DMS153 treated with DMSO at 0.1 percent for 48 hours (cell line): ENCODE measurements at regions not wholly inside any gene's neighbourhood (a gene's known extent, or its start where the extent isn't known, plus 50 kb on each side); places are given as distances from the start of the nearest gene placed in this dataset.
"Not testable (repeated sequence)": the region's sequence is repeated elsewhere in the genome, so short reads cannot be mapped to it uniquely, and the experiment has no call there.

Experiments
- DNase-seq: peaks from one replicate; lab custom pipeline; 2025; ENCODE audit not compliant: unreplicated experiment; lab: John Stamatoyannopoulos, UW

DNA sequence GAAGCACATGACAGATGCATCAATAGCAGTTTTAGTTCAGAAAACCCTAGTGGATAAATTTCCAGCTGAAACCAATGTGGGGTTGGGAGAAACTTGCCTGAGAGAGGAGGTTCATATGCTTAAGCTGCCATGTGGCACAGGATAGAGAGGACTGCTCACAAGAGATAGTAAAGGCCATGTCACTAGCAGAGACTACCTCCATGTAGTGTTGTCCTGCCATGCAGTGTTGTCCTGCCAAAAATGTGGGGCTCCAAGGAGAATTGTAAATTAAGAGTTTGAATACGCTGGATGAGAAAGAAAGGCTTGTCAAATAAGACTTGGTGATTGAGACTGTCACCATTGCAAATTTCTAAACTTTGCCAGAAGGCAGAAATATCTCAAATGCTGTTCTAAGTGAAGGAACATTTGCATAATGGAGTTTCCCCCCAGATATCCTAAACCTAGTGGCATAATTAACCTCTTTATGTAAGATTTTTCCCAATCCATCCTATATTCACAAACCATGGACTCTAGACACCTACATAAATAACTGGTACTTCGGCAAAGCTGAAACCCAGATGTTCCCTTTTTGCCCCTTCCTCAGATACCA is 938.3 kb upstream of the ALCAM start:
- no peak for DNase-seq

DNA sequence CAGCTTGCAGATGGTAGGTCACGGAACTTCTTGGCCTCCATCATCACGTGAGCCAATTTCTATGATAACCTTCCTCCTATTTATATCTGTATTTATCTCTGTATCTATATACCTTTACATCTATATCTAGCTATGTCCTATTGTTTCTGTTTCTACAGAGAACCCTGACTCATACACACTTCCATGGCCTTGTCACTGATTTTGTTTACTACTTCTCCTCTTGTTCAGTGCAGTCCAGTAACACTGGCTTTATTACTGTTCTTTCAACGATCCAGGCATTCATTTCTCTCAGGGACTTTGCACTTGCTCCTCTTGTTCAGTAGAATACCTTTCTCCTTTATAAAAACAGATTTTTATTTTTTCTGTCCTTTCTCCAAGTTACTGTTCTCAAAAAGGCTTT is 937.0 kb upstream of the ALCAM start:
- no peak for DNase-seq

DNA sequence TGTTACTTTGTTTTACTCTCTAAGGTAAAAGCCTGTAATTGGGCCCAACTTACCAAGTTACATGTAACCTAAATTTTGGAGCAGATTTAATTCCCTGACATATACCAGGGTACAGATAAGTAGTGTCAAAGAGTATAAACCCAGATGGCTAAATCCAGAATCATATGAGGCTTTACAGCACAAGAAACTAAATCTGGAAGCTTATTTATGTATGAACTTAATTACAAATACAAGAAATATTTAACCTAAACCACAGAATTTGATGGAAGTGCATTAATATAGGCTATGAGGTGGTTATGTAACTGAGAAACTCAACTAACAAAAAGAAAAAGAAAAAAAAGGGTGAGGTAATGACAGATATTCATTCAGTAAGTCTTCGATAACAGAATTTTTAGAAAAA is 930.2 kb upstream of the ALCAM start:
- no peak for DNase-seq

DNA sequence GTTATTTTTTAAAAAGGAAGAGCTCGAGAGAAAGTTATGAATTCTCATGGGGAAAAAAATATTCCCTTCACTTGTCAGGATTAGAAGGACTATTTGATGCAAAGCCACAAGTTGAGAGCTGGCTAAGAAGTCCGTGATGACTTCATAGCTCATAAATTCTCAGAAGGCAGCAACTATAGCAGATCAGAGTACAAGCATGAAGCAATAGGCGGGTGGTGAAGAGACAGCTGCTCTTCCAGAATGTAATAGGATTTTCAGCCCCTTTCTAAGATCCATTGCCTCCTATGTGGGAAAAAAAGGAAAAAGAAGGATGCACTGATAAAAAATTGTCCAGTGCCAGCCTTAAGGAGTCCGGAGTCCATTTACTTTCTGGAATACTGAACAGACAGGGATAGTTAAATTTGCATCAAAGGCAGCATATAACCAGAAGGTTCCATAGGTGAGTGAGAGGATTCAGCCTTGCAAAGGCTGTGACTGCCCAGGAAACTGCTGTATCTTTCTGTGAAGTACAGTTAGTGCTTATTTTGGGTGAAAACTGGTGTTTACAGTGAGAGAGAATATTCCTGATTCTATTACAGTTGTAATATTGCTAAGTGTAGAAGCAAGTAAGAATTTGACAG is 929.5 kb upstream of the ALCAM start:
- no peak for DNase-seq

DNA sequence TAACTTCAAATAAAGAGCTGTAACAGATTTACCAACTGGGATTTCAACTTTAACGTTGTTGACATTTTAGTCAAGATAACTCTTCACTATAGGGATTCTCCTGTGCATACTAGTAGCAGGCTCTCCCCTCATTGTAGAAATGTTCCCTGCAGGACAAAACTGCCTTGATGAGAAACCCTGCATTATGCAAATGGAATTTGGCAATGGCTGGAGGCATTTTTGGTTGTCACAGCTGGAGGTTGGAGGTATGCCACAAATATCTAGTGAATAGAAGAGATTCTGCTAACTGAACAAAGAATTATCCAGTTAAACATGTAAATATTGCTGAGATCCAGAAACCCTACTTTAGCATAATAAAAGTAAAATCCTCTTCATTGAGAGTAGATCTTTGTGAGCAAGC is 928.8 kb upstream of the ALCAM start:
- DNase-seq = no peak

DNA sequence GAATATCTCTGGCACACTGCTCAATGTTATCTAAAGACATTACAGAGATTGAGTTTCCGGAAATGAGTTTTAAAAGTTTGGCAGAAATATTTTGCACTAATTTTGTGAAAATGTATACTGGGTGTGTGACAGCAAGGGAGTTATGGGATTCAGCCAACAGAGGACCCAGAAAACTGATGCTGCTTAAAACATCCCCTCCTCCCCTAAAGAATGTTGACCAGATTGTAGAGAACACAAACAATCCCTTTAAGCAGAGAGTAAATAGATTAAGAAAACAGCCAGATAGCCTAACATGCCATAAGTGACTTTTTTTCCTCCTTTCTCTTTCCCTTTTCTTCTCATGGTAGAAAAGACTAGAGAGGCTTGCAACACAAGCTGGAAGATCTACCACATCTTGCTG is 928.0 kb upstream of the ALCAM start:
- DNase-seq = no peak

DNA sequence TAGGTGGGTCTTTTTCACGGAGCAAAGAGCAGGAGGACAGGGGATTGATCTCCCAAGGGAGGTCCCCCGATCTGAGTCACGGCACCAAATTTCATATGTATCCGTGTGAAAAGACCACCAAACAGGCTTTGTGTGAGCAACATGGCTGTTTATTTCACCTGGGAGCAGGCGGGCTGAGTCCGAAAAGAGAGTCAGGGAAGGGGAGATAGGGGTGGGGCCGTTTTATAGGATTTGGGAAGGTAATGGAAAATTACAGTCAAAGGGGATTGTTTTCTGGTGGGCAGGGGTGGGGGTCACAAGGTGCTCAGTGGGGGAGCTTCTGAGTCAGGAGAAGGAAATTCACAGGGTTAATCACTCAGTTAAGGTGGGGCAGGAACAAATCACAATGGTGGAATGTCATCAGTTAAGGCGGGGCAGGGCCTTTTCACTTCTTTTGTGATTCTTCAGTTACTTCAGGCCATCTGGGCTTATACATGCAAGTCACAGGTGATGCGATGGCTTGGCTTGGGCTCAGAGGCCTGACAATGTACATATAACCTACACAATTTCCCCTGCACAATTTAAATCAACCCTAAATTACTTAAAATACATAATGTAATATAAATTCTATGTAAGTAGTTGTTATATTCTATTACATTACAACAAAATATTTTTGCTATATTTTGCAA is 921.3 kb upstream of the ALCAM start:
- DNase-seq = not testable (repeated sequence)

DNA sequence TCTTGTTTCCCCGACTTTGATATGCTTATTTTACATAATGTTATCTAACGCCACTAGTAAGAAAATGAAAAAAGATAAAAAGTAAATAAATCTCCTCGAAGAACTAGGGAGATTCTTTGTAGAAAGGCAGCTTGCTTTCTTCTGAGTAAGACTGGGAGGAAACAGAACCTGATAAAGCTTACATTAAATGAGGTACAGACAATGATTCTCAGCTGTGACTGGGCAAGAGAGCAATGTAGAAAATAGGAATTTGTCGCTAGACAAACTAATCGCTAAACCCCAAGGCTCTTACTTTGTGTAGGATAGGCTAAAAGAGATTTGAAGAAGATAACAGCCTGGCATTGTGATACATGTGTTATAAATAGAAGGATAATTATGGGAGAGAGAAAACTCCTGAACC is 919.0 kb upstream of the ALCAM start:
- DNase-seq = no peak

DNA sequence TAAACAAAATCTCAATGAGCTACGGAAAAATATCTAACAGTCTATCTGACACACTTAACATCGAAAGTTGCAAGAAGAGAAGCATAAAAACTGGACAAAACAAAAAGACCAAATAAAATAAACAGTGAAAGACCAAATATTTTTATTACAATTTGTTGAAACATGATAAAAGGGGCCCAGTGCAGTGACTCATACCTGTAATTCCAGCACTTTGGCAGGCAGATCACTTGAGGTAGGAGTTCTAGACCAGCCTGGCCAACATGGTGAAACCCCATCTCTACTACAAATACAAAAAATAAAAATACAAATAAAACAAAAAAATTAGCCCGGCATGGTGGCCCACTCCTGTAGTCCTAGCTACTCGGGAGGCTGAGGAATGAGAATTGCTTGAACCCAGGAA is 914.0 kb upstream of the ALCAM start:
- no peak for DNase-seq

DNA sequence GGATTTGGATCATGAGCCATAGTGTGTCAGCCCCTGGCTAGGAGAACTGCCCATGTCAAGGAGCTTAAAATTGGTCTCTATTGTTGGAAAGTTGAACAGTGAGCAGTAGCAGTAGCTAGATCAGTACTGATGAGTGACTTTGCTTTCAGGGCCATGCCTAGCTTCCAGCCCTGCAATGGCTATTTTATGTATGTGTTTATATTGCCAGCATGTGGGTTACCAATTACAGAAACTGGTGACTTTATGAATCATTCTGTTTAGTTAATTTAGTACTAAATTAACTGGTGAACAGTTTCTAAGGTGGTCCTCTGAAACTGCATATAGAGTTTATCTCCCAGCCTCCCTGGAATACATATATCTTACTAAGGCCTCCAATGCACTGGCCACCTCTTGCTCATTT is 908.1 kb upstream of the ALCAM start:
- DNase-seq = no peak

DNA sequence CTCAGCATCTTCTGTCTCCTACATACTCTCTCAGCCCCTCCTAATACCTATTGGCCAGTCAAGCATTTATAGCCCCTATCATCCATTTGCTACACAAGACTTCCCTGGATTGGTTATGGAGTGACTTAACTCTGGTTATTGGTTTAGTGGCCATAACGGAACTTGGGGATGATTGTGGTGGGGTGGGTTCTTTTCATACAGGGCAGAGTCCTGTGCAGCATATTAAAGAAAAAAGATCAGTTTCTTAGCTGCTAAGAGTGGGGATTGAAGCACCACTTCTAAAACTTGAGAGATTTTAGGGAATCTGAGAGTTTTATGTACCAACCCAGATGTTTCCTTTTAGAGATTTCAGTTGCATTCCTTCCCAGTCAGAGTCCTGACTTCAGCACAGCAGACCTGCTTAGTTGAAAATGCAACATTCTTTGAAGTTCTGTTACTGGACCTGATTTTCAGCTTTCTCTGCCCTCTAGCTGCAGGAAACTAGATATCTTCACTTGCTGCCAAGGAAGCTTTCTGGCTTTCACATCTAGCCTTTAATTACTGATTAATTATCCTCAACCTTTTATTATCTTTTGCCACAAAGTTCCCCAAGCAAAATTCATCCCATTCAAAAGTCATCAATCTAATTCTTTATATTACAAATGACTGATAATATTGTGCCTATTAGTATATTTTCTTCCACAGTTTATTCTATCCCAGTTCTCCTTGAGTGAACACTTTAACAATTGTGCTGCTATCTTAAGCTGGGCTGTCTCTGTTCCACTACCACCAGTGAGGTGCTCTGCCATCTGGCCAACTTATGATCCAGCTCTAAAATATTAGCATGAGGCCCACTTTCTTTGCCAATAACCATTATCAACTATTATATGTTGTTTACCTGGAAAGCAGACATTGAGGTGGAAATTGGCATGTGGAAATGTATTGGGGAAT is 906.0 kb upstream of the ALCAM start:
- DNase-seq = no peak

DNA sequence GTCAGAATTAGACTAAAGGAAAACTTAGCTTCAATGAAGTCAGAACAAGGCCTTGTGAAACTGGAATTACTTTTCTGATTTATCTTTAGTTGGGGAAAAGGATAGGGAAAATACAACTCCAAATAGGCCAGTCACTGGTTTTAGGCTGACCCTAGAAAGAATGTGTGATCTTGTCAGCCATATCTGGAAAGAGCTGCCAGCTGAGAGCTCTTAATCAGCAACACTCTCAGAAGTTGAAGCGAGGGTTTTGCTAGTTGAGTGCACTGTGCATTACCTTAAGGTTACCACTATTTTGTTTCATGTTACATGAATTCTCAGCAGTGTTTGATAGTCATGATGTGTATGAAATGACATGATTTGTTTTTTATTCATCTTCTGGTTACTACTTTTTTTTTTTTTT is 905.3 kb upstream of the ALCAM start:
- DNase-seq = no peak

DNA sequence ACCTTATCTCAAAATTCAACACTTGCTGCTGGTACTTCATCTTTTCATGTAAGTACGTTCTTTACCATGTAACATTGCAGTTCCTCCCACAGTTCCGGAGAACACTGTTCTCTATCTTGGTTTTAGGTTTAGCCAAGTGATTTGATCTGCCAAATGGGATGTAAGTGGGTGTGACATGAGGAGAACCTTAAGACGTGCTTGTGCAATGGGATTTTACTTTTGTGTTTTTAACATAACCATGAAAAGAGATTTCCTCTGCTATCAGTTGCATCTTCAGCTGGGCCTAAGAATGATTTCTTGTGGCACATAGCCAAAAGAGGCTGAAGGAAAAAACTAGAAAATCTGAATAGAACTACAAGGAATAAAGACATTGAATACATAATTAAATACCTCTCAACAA is 894.5 kb upstream of the ALCAM start:
- DNase-seq = no peak

DNA sequence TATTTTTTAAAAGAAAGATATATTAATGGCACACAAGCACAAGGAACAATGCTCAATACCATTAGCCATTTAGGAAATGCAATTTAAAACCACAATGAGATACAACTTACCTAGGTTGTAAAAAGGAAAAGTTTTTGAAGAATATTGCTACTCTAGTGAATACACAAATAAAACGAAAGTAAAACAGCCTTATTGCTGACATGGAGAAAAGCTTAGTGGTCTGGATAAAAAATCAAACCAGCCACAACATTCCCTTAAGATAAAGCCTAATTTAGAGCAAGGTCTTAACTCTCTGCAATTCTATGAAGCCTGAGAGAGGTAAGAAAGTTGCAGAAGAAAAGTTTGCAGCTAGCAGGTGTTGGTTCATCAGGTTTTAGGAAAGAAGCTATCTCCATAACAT is 892.7 kb upstream of the ALCAM start:
- no peak for DNase-seq

DNA sequence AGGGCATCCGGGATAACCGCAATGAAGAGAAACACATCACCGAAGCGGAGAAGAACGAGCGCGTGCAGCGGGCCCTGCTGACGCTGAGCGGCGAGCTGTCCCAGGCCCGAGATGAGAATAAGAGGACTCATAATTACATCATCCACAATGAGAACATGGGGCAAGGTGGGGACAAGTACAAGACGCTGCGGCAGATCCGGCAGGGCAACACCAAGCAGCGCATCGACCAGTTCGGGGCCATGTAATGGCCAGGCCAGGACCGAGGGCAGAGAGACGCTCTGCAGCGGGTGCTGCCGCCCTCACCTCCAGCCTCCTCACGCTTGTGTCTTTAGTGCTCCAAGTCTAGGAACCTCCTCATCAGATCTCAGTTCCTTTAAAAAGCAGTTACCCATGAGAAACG is 863.7 kb upstream of the ALCAM start:
- no peak for DNase-seq

DNA sequence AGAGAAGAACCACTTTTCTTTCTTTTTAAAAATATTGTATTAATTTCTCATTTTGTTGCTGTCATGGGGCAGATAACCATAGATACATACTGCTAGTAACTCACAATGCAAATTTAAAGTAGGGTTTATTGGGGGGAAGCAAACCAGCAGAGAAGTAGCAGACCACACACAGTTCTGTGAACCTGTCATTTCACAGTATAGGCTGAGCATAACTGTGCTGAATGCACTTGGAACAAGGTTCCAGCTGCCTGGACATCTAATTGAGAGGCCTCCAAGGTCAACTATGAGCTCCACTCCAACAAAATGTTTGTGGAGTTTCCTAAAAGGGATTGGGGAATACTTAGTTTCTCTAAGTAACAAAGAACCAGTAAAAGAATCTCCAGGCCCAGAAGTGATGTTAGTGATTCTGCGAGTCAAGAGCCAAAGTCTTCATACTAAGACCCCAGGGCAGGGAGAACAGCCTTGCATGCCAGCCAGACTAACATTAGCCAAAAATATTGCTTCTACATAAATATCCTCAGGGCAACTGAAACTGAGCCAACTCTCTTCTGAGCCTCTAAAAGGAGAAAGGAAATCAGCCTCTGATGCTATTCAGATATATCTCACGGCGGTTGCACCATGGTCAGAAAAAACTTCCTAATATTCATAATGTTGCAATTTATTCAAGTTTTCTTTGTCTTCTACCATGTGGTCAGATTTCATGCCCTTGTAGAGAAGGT is 856.4 kb upstream of the ALCAM start:
- DNase-seq = no peak

DNA sequence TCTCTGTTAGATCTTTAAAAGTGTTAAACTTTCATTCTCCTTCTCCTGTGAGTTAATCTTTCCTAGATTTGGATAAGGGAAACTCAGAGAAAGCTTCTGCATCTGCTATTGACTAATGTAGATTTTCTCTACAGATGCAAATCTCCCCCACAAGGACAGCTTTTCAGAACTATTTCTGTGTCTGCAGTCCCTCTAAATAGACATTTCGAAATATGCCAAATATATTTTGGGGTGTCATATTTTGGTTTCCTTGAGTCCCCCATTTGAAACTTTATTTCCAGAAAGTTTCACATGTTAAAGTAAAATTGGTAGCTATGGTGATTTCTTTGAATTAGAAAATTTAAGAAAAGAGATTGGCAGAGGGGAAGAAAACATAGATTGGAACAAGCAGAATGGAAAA is 852.3 kb upstream of the ALCAM start:
- no peak for DNase-seq

DNA sequence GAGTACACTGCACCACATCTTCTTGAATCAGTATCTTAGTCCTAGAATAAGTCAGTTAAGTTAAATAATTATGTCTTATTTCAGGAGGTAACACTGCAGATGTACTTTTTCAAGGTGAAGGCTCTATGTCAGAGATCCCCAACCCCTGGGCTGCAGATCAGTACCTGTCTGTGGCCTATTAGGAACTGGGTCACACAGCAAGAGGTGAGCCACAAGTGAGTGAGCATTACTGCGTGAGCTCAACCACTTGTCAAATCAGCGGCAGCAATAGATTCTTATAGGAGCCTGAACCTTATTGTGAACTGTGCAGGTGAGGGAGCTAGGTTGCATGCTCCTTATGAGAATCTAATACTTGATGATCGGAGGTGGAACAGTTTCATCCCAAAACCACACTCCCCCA is 851.9 kb upstream of the ALCAM start:
- DNase-seq = no peak

DNA sequence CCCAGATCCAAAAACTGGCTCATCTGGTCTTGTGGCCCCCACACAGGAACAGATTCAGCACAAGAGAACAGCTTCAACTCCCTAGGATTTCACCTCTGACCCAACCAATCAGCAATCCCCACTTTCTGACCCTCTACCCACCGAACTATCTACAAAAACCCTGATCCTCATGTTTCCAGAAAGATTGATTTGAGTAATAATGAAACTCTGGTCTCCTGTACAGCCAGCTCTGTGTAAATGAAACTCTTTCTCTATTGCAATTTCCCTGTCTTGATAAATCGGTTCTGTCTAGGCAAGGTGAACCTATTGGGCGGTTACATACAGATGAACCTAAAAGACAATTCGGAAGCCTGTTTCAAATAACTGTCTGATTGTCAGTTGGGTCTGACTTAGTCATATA is 847.6 kb upstream of the ALCAM start:
- no peak for DNase-seq

DNA sequence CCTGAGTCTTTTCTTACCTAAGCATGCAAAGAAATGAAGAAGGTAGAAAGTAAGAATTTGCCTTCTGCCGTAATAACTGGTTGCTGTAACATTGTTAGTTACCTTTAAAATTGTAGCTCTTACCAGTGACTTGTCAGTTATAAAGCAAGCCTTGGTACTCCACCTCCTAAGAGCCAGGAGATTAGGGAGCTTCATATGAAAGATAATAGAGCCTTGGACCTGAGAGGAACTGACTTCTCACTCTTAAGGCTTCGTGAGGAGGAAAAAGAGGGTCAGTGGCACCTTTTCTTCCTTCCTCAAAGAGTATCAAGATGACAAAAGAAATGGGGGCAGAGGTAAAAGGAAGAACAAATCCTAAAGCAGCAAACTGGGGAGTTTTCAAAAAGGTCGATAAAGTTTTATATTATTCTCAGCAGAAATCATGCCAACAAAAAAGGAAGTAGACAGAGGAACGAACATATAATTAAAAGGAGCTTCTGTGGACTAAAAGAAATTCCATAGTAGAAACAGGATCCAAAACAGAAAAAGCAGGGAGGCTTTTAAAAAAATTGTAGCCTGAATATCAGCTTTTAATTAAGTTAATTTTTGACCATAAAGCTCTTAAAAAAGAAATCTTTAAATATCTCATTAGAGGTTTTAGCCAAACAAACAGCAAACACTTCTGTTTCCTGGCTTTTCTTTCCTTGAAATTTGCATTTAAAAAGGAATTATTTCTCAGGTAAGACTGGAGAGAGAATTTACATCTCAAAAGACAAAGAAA is 847.1 kb upstream of the ALCAM start:
- DNase-seq = no peak
